Peyer's patch (tissue), 4 donors: ENCODE measurements at regions not wholly inside any gene's neighbourhood (a gene's known extent, or its start where the extent isn't known, plus 50 kb on each side); places are given as distances from the start of the nearest gene placed in this dataset.

Experiments used
- DNase-seq, 3 donors: peaks; one replicate each; pipeline ENCODE4 v3.0.0-alpha.2; 2017 to 2019
- H3K27ac ChIP-seq, 4 donors: fragments of 200-600 bp; sonication (generic); one replicate each; pipeline ENCODE4 v1.5.1; 2016 to 2019
- H3K27me3 ChIP-seq, 2 donors: fragments of 200-600 bp; sonication (generic); one replicate each; pipeline ENCODE4 v1.5.1; 2019
- H3K36me3 ChIP-seq, 3 donors: fragments of 200-600 bp; sonication (generic); one replicate each; pipeline ENCODE4 v1.5.1; 2016 to 2019
- H3K4me1 ChIP-seq, 4 donors: fragments of 200-600 bp; sonication (generic); one replicate each; pipeline ENCODE4 v1.5.1; 2016 to 2019
- H3K4me3 ChIP-seq, 4 donors: fragments of 200-600 bp; sonication (generic); 1 replicate in 3 of 4; 2 replicates in 1 of 4; pipeline ENCODE4 v1.5.1; 2016 to 2019; ENCODE audit warnings: mild to moderate bottlenecking in 1 of 4
- H3K9me3 ChIP-seq, 4 donors: fragments of 200-600 bp; sonication (generic); one replicate each; pipeline ENCODE4 v1.5.1; 2016 to 2019; ENCODE audit warnings: mild to moderate bottlenecking in 1 of 4
- POLR2A ChIP-seq, 2 donors: fragments of 450-650 bp; IDR thresholded peaks; one replicate each; pipeline ENCODE4 v1.5.1; 2017; ENCODE audit warnings: antibody characterized with exemption in 2 of 2, mild to moderate bottlenecking in 2 of 2, moderate library complexity in 2 of 2
- TF ChIP-seq, protein P1 (sequence below), 6 experiments: fragments of 450-650 bp in 4 of 6; fragments of 200-600 bp in 2 of 6; sonication (generic) in 1 of 6; IDR thresholded peaks; one replicate each; pipeline ENCODE4 v1.5.1; 2017 to 2019; ENCODE audit warnings: antibody characterized with exemption in 6 of 6, mild to moderate bottlenecking in 3 of 6, moderate library complexity in 1 of 6

GRCh38 chr9:15113288-15113687, 193.7 kb downstream of the TTC39B start:
- Histone ChIP-seq H3K27me3 (no peaks in the 10 kb centered on the region), H3K9me3 (no peaks in the 10 kb centered on the region), H3K36me3 (no peaks in the 10 kb centered on the region)

GRCh38 chr9:15111071-15111470, 195.9 kb downstream of the TTC39B start:
- Histone ChIP-seq H3K9me3 (no peaks in the 10 kb centered on the region), H3K27me3 (no peaks in the 10 kb centered on the region), H3K36me3 (no peaks in the 10 kb centered on the region), H3K4me1 (no peaks in the 10 kb centered on the region), H3K27ac (no peak overlapping the region), H3K4me3 (no peak overlapping the region)
- DNase-seq = no peak
- TF ChIP-seq, protein P1, sequence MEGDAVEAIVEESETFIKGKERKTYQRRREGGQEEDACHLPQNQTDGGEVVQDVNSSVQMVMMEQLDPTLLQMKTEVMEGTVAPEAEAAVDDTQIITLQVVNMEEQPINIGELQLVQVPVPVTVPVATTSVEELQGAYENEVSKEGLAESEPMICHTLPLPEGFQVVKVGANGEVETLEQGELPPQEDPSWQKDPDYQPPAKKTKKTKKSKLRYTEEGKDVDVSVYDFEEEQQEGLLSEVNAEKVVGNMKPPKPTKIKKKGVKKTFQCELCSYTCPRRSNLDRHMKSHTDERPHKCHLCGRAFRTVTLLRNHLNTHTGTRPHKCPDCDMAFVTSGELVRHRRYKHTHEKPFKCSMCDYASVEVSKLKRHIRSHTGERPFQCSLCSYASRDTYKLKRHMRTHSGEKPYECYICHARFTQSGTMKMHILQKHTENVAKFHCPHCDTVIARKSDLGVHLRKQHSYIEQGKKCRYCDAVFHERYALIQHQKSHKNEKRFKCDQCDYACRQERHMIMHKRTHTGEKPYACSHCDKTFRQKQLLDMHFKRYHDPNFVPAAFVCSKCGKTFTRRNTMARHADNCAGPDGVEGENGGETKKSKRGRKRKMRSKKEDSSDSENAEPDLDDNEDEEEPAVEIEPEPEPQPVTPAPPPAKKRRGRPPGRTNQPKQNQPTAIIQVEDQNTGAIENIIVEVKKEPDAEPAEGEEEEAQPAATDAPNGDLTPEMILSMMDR (IDR thresholded peaks at IDR 0.05) = no peak
- no peak for TF ChIP-seq POLR2A (IDR thresholded peaks at IDR 0.05)

More at GRCh38 chr9:15113288-15113687, 193.7 kb downstream of the TTC39B start:
- no peak overlapping the region for H3K27ac ChIP-seq
- H3K4me3 ChIP-seq = no peak overlapping the region
- H3K4me1 ChIP-seq = no peaks in the 10 kb centered on the region
- TF ChIP-seq POLR2A (IDR thresholded peaks at IDR 0.05) = no peak
- TF ChIP-seq, protein P1 (IDR thresholded peaks at IDR 0.05) = no peak
- no peak for DNase-seq

- H3K36me3 ChIP-seq = no peaks in the 10 kb centered on the region
- no peak overlapping the region for H3K4me3 ChIP-seq
- no peak overlapping the region for H3K27ac ChIP-seq
- H3K4me1 ChIP-seq = no peaks in the 10 kb centered on the region
- no peaks in the 10 kb centered on the region for H3K9me3 ChIP-seq
- peak in 1 of 3 donors; percentile 77 for DNase-seq
- H3K27me3 ChIP-seq = no peaks in the 10 kb centered on the region
- TF ChIP-seq POLR2A (IDR thresholded peaks at IDR 0.05) = no peak
- TF ChIP-seq, protein P1 (IDR thresholded peaks at IDR 0.05) = peak in 5 of 6 experiments; percentile 8 to 75 (median 68)
Measured at GRCh38 chr9:15104826-15105420, 194.7 kb upstream of the FREM1 start.

- Histone ChIP-seq H3K4me3 (no peak overlapping the region), H3K36me3 (no peaks in the 10 kb centered on the region), H3K27ac (no peak overlapping the region), H3K4me1 (no peaks in the 10 kb centered on the region), H3K27me3 (no peaks in the 10 kb centered on the region), H3K9me3 (no peaks in the 10 kb centered on the region)
- no peak for DNase-seq
- TF ChIP-seq POLR2A (IDR thresholded peaks at IDR 0.05) = no peak
- TF ChIP-seq, protein P1 (IDR thresholded peaks at IDR 0.05) = no peak
Measured at GRCh38 chr9:15103290-15103689, 193.1 kb upstream of the FREM1 start.

DNA sequence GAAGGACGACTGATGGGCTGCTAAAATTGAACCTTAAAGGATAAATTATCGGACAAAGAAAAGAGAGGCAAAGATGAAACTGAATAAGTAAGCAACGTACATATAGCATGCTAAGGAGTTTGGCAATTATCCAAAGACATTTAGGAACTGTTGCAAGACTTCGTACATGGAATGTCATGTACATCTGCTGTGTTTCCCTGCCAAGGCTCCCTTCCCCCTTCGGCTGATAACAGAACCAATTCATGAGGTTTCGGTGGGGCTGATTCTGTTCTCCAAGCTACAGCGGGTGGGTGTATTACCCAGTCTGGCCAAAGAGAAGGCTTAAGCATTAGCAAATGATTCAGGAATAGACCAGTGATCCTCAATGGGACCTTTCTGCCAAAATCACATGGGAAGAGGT, 190.9 kb upstream of the FREM1 start:
- Histone ChIP-seq H3K36me3 (no peaks in the 10 kb centered on the region), H3K27ac (no peak overlapping the region), H3K4me1 (no peaks in the 10 kb centered on the region), H3K27me3 (no peaks in the 10 kb centered on the region), H3K4me3 (no peak overlapping the region), H3K9me3 (no peaks in the 10 kb centered on the region)
- no peak for TF ChIP-seq POLR2A (IDR thresholded peaks at IDR 0.05)
- TF ChIP-seq, protein P1 (IDR thresholded peaks at IDR 0.05) = no peak
- no peak for DNase-seq

DNA sequence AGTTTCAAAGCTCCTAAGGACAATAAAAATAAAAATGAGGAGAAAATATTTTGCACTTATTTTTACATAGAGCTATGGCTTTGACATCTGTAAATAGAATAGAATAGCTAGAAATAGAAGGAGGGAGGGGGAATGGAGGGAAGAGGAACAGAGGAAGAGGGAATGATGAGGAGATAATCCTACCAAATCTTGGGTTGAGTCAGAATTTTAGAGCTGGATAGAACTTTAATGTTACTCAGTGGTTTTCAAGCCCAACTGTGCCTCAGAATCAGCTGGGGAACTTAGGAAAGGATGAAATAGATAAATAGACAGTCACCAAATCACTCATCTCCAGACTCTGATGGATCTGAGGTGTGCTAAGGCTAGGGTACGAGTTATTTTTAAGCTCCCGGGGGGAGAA, 190.3 kb upstream of the FREM1 start:
- Histone ChIP-seq H3K4me1 (no peaks in the 10 kb centered on the region), H3K27me3 (no peaks in the 10 kb centered on the region), H3K4me3 (no peak overlapping the region), H3K27ac (no peak overlapping the region), H3K36me3 (no peaks in the 10 kb centered on the region), H3K9me3 (no peaks in the 10 kb centered on the region)
- DNase-seq = no peak
- TF ChIP-seq, protein P1 (IDR thresholded peaks at IDR 0.05) = no peak
- no peak for TF ChIP-seq POLR2A (IDR thresholded peaks at IDR 0.05)
